Activated T-cell treated with anti-CD3 and anti-CD28 coated beads, Interleukin-2, amount 50 U/mL, for 24 hours (primary cell): ENCODE measurements at regions not wholly inside any gene's neighbourhood (a gene's known extent, or its start where the extent isn't known, plus 50 kb on each side); places are given as distances from the start of the nearest gene placed in this dataset.
"Not testable (repeated sequence)": the region's sequence is repeated elsewhere in the genome, so short reads cannot be mapped to it uniquely, and the experiment has no call there.

ENCODE experiments used
- DNase-seq: peaks from one replicate; pipeline ENCODE4 v3.0.0-alpha.2; 2020
- H3K27ac Mint-ChIP-seq: 2 replicates; pipeline ENCODE4 v1.8.0; 2020; ENCODE audit warnings: mild to moderate bottlenecking, mixed read lengths
- H3K27me3 Mint-ChIP-seq: 2 replicates; pipeline ENCODE4 v1.8.0; 2020; ENCODE audit warnings: mixed read lengths
- H3K36me3 Mint-ChIP-seq: 2 replicates; pipeline ENCODE4 v1.8.0; 2020; ENCODE audit warnings: low read depth, mixed read lengths
- H3K4me1 Mint-ChIP-seq: 2 replicates; pipeline ENCODE4 v1.8.0; 2020; ENCODE audit warnings: low read depth, mixed read lengths
- H3K4me3 Mint-ChIP-seq: 2 replicates; pipeline ENCODE4 v1.8.0; 2020; ENCODE audit warnings: mild to moderate bottlenecking, moderate library complexity, mixed read lengths
- H3K9me3 Mint-ChIP-seq: 2 replicates; pipeline ENCODE4 v1.8.0; 2020; ENCODE audit warnings: mixed read lengths

- not testable (repeated sequence) for H3K4me3 Mint-ChIP-seq, H3K4me1 Mint-ChIP-seq, H3K9me3 Mint-ChIP-seq, H3K36me3 Mint-ChIP-seq, DNase-seq, H3K27ac Mint-ChIP-seq
- peaks cover 21% of the 10 kb centered on the region for H3K27me3 Mint-ChIP-seq
These were observed 79.2 kb upstream of the ARMCX2 start for GRCh38 chrX:101738867-101739266.

DNA sequence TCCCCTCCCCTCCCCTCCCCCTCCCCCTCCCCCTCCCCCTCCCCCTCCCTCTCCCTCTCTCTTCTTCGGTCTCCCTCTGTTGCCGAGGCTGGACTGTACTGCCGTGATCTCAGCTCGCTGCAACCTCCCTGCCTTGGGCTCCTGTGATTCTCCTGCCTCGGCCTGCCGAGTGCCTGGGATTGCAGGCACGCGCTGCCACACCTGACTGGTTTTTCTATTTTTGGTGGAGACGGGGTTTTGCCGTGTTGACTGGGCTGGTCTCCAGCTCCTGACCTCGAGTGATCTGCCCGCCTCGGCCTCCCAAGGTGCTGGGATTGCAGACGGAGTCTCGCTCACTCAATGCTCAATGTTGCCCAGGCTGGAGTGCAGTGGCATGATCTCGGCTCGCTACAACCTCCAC, 78.8 kb upstream of the ARMCX2 start:
- DNase-seq, H3K4me1 Mint-ChIP-seq, H3K36me3 Mint-ChIP-seq, H3K4me3 Mint-ChIP-seq, H3K9me3 Mint-ChIP-seq, H3K27ac Mint-ChIP-seq: not testable (repeated sequence)
- H3K27me3 Mint-ChIP-seq: peaks cover 19% of the 10 kb centered on the region

GRCh38 chrX:101736651-101737050, 77.0 kb upstream of the ARMCX2 start:
- H3K36me3 Mint-ChIP-seq: no peaks in the 10 kb centered on the region
- H3K9me3 Mint-ChIP-seq: no peaks in the 10 kb centered on the region
- H3K4me3 Mint-ChIP-seq: no peak overlapping the region
- H3K27me3 Mint-ChIP-seq: peaks cover 14% of the 10 kb centered on the region
- no peak for DNase-seq
- H3K4me1 Mint-ChIP-seq: no peaks in the 10 kb centered on the region
- no peak overlapping the region for H3K27ac Mint-ChIP-seq

- no peak overlapping the region for H3K4me3 Mint-ChIP-seq
- no peak overlapping the region for H3K27ac Mint-ChIP-seq
- peaks cover 25% of the 10 kb centered on the region for H3K27me3 Mint-ChIP-seq
- DNase-seq: no peak
- H3K9me3 Mint-ChIP-seq: no peaks in the 10 kb centered on the region
- no peaks in the 10 kb centered on the region for H3K36me3 Mint-ChIP-seq
- no peaks in the 10 kb centered on the region for H3K4me1 Mint-ChIP-seq
These were observed 73.2 kb upstream of the ARMCX2 start for GRCh38 chrX:101732870-101733269.

GRCh38 chrX:101729986-101730385, 70.3 kb upstream of the ARMCX2 start:
- Mint-ChIP-seq H3K4me1 (no peaks in the 10 kb centered on the region), H3K36me3 (no peaks in the 10 kb centered on the region), H3K9me3 (no peaks in the 10 kb centered on the region), H3K27me3 (peaks cover 33% of the 10 kb centered on the region), H3K27ac (no peak overlapping the region), H3K4me3 (no peak overlapping the region)
- DNase-seq: no peak
